Common myeloid progenitor, CD34-positive (primary cell): ENCODE measurements at regions not wholly inside any gene's neighbourhood (a gene's known extent, or its start where the extent isn't known, plus 50 kb on each side); places are given as distances from the start of the nearest gene placed in this dataset.

ENCODE experiments used
- CTCF ChIA-PET: fragments of 350-600 bp; sonication (Branson Sonifier 250); formaldehyde crosslinking; loops from one replicate; lab custom pipeline; 2021; ENCODE audit warnings: antibody characterized with exemption; lab: Charles Lee
- POLR2A ChIA-PET: fragments of 350-600 bp; sonication (Branson Sonifier 250); formaldehyde crosslinking; loops from one replicate; lab custom pipeline; 2021; ENCODE audit warnings: antibody characterized with exemption; lab: Charles Lee
- DNase-seq, 3 donors: peaks; one replicate each; pipeline versions ENCODE4 v3.0.0 to v3.0.0-alpha.2; 2013
- H3K27ac ChIP-seq, 2 experiments: 1 replicate in 1 of 2; 2 replicates in 1 of 2; pipeline ENCODE4 v1.7.0; 2013; ENCODE audit warnings: inconsistent platforms in 2 of 2, low read length in 2 of 2, mild to moderate bottlenecking in 2 of 2, low read depth in 1 of 2, moderate library complexity in 1 of 2; ENCODE audit not compliant: severe bottlenecking in 2 of 2, insufficient read depth in 1 of 2, poor library complexity in 1 of 2
- H3K27me3 ChIP-seq, 5 experiments: replicated peaks in 2 of 5; 1 replicate in 3 of 5; 2 replicates in 2 of 5; pipeline versions ENCODE4 v1.6.1 to v1.7.0; 2013; ENCODE audit warnings: low read length in 4 of 5, mild to moderate bottlenecking in 2 of 5, moderate library complexity in 2 of 5, inconsistent platforms in 1 of 5; ENCODE audit not compliant: insufficient read depth in 5 of 5, control insufficient read depth in 4 of 5
- H3K36me3 ChIP-seq, 4 experiments: 1 replicate in 2 of 4; 2 replicates in 2 of 4; pipeline versions ENCODE4 v1.6.1 to v1.7.0; 2013; ENCODE audit warnings: low read length in 3 of 4, control low read depth in 1 of 4, mild to moderate bottlenecking in 1 of 4; ENCODE audit not compliant: control insufficient read depth in 4 of 4, insufficient read depth in 4 of 4
- H3K4me1 ChIP-seq, 4 experiments: 1 replicate in 3 of 4; 2 replicates in 1 of 4; pipeline versions ENCODE4 v1.6.1 to v1.7.1; 2013; ENCODE audit warnings: low read length in 3 of 4, mild to moderate bottlenecking in 3 of 4, control low read depth in 1 of 4, inconsistent platforms in 1 of 4, moderate library complexity in 1 of 4; ENCODE audit not compliant: control insufficient read depth in 4 of 4, insufficient read depth in 4 of 4; ENCODE audit errors: control extremely low read depth in 1 of 4
- H3K4me3 ChIP-seq, 7 experiments: 1 replicate in 4 of 7; 2 replicates in 3 of 7; pipeline versions ENCODE4 v1.5.1 to v1.7.0; 2013; ENCODE audit warnings: mild to moderate bottlenecking in 7 of 7, low read length in 6 of 7, moderate library complexity in 6 of 7, inconsistent platforms in 2 of 7, low read depth in 2 of 7, control low read depth in 1 of 7; ENCODE audit not compliant: insufficient read depth in 4 of 7, control insufficient read depth in 1 of 7; ENCODE audit errors: extremely low read depth in 1 of 7
- H3K9me3 ChIP-seq, 5 experiments: 1 replicate in 4 of 5; 2 replicates in 1 of 5; pipeline versions ENCODE4 v1.6.1 to v1.7.1; 2013; ENCODE audit warnings: low read length in 4 of 5, mild to moderate bottlenecking in 2 of 5, inconsistent platforms in 1 of 5, low read depth in 1 of 5, moderate library complexity in 1 of 5; ENCODE audit not compliant: control insufficient read depth in 4 of 5, insufficient read depth in 2 of 5; ENCODE audit errors: control extremely low read depth in 1 of 5
- WGBS: methylation state at CpG from one replicate; pipeline ENCODE4 v1.1.5; 2013; ENCODE audit not compliant: insufficient coverage; 5-methylcytosine and 5-hydroxymethylcytosine counted together

GRCh38 chr1:36606641-36607262, 124.0 kb upstream of the CSF3R start:
- no peak for DNase-seq
- H3K27me3 ChIP-seq = peaks cover 0 to 2% (median 0%) of the 10 kb centered on the region in 5 experiments
- CTCF ChIA-PET = interaction anchor here (0.8 to 1.7 kb wide), 4 partner anchors 10 to 828 kb away, joined by 3 to 6 read pairs (median 4); no protein-coding TSS in a partner anchor
- no peaks in the 10 kb centered on the region for H3K36me3 ChIP-seq
- WGBS = 90% methylated on average over 11 of the region's 12 CpGs
- no peaks in the 10 kb centered on the region for H3K4me1 ChIP-seq
- H3K4me3 ChIP-seq = no peak overlapping the region
- H3K27ac ChIP-seq = no peak overlapping the region
- H3K9me3 ChIP-seq = no peaks in the 10 kb centered on the region
- POLR2A ChIA-PET = no interaction called here

GRCh38 chr1:36605942-36606640, 123.4 kb upstream of the CSF3R start:
- ChIA-PET CTCF (interaction anchor here (1.2 to 1.7 kb wide), 2 partner anchors 10 to 15 kb away, joined by 4 to 6 read pairs; no protein-coding TSS in a partner anchor), POLR2A (no interaction called here)
- H3K4me3 ChIP-seq = no peak overlapping the region
- H3K9me3 ChIP-seq = no peaks in the 10 kb centered on the region
- peaks cover 0 to 2% (median 0%) of the 10 kb centered on the region in 5 experiments for H3K27me3 ChIP-seq
- 93% methylated on average over 6 of the region's 7 CpGs for WGBS
- no peak overlapping the region for H3K27ac ChIP-seq
- no peaks in the 10 kb centered on the region for H3K4me1 ChIP-seq
- no peaks in the 10 kb centered on the region for H3K36me3 ChIP-seq
- no peak for DNase-seq

GRCh38 chr1:36603461-36603860, 120.7 kb upstream of the CSF3R start:
- no peak for DNase-seq
- no peak overlapping the region for H3K4me3 ChIP-seq
- no peaks in the 10 kb centered on the region for H3K4me1 ChIP-seq
- ChIA-PET POLR2A (no interaction called here), CTCF (no interaction called here)
- no peak overlapping the region for H3K27ac ChIP-seq
- 93% methylated on average over 3 of the region's 3 CpGs for WGBS
- H3K27me3 ChIP-seq = peaks cover 0 to 2% (median 0%) of the 10 kb centered on the region in 5 experiments
- H3K36me3 ChIP-seq = no peaks in the 10 kb centered on the region
- H3K9me3 ChIP-seq = no peaks in the 10 kb centered on the region

GRCh38 chr1:36602184-36602583, 119.5 kb upstream of the CSF3R start:
- no peaks in the 10 kb centered on the region for H3K9me3 ChIP-seq
- no peak overlapping the region for H3K4me3 ChIP-seq
- H3K27ac ChIP-seq = no peak overlapping the region
- ChIA-PET CTCF (no interaction called here), POLR2A (no interaction called here)
- no peaks in the 10 kb centered on the region for H3K36me3 ChIP-seq
- peaks cover 0 to 5% (median 0%) of the 10 kb centered on the region in 5 experiments for H3K27me3 ChIP-seq
- 94% methylated on average over 2 of the region's 4 CpGs for WGBS
- no peak for DNase-seq
- H3K4me1 ChIP-seq = no peaks in the 10 kb centered on the region

GRCh38 chr1:36599828-36600227, 117.1 kb upstream of the CSF3R start:
- H3K27me3 ChIP-seq = peaks cover 0 to 9% (median 0%) of the 10 kb centered on the region in 5 experiments
- no peaks in the 10 kb centered on the region for H3K36me3 ChIP-seq
- ChIA-PET CTCF (interaction anchor here (2.9 kb wide), 1 partner anchor 10 kb away, joined by 9 read pairs; no protein-coding TSS in a partner anchor), POLR2A (no interaction called here)
- no peak overlapping the region for H3K27ac ChIP-seq
- peaks cover 0 to 2% (median 0%) of the 10 kb centered on the region in 4 experiments for H3K4me1 ChIP-seq
- DNase-seq = no peak
- H3K9me3 ChIP-seq = no peaks in the 10 kb centered on the region
- no CpG with 5 or more reads among the region's 1 CpG for WGBS
- H3K4me3 ChIP-seq = no peak overlapping the region

- no peak overlapping the region for H3K4me3 ChIP-seq
- no peak overlapping the region for H3K27ac ChIP-seq
- no peaks in the 10 kb centered on the region for H3K9me3 ChIP-seq
- DNase-seq = no peak
- H3K36me3 ChIP-seq = no peaks in the 10 kb centered on the region
- CTCF ChIA-PET = interaction anchor here (1.6 to 2.2 kb wide), 3 partner anchors 9 to 18 kb away, joined by 4 to 6 read pairs (median 6); no protein-coding TSS in a partner anchor
- peaks cover 0 to 10% (median 2%) of the 10 kb centered on the region in 5 experiments for H3K27me3 ChIP-seq
- 100% methylated on average over 2 of the region's 5 CpGs for WGBS
- H3K4me1 ChIP-seq = peaks cover 0 to 2% (median 0%) of the 10 kb centered on the region in 4 experiments
- POLR2A ChIA-PET = no interaction called here
Measured at GRCh38 chr1:36597514-36597913, 114.8 kb upstream of the CSF3R start.

- Histone ChIP-seq H3K27ac (no peak overlapping the region), H3K4me3 (no peak overlapping the region), H3K9me3 (no peaks in the 10 kb centered on the region), H3K4me1 (peaks cover 0 to 4% (median 0%) of the 10 kb centered on the region in 4 experiments), H3K36me3 (no peaks in the 10 kb centered on the region), H3K27me3 (peaks cover 0 to 16% (median 14%) of the 10 kb centered on the region in 5 experiments)
- ChIA-PET CTCF (interaction anchor here (1.9 to 2.2 kb wide), 2 partner anchors 11 to 12 kb away, joined by 5 to 6 read pairs; no protein-coding TSS in a partner anchor), POLR2A (no interaction called here)
- 91% methylated on average over 7 of the region's 11 CpGs for WGBS
- DNase-seq = no peak
Measured at GRCh38 chr1:36595921-36596320, 113.2 kb upstream of the CSF3R start.
